ENCODE measurements at regions not wholly inside any gene's neighbourhood (a gene's known extent, or its start where the extent isn't known, plus 50 kb on each side); places are given as distances from the start of the nearest gene placed in this dataset.

DNA sequence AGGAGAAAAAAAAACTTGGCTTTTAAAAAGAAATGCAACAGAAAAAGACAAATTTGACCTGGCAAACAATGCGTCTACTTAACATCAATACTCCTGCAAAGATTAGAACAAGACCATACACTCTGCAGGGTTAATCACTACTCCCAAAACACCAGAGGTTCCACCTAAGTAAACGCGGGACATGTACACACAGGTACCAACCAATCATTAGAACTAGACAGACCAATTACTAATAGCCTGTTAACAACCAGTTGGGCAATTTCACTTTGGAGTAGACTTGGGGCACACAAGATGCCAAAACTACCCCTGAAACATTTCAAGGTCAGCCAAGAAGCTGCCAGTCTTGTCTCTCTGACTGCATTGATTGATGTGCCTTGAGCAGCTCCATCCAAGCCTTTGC, 125.8 kb downstream of the RRAGC start:
- Mint-ChIP-seq H3K36me3 (ENCODE audit: insufficient read depth in 1 of 3, low read depth in 3 of 3) (no peaks in the 10 kb centered on the region), H3K4me3 (no peak overlapping the region), H3K9me3 (no peaks in the 10 kb centered on the region), H3K4me1 (peaks cover 26 to 30% of the 10 kb centered on the region in 2 experiments), H3K27ac (no peak overlapping the region), H3K27me3 (ENCODE audit: low read depth) (peaks cover 50% of the 10 kb centered on the region)
- Histone ChIP-seq H3T11ph (ENCODE audit: low read length) (no peak overlapping the region), H3K9ac (ENCODE audit: extremely low read depth, insufficient read length, low read length) (no peak overlapping the region), H2BK20ac (ENCODE audit: low read depth, low read length, poor library complexity, severe bottlenecking) (no peak overlapping the region), H3K23ac (ENCODE audit: insufficient read length, low read depth, low read length) (no peak overlapping the region), H3K56ac (ENCODE audit: insufficient read length, low read depth, low read length) (no peak overlapping the region), H3K27ac (ENCODE audit: insufficient read length, low read depth, low read length) (no peak overlapping the region), H3K18ac (ENCODE audit: insufficient read length, low read depth, low read length) (no peak overlapping the region), H2AK5ac (ENCODE audit: insufficient read length, low read length) (no peak overlapping the region), H2BK5ac (ENCODE audit: insufficient read length, low read length) (no peak overlapping the region), H4K8ac (replicated peaks; ENCODE audit: insufficient read length, low read depth, low read length) (no peak overlapping the region), H3K4me2 (ENCODE audit: insufficient read depth, insufficient read length, low read length) (no peak overlapping the region), H2BK12ac (ENCODE audit: insufficient read length, low read depth, low read length) (no peak overlapping the region), H3K27me3 (ENCODE audit: insufficient read depth, low read length) (no peaks in the 10 kb centered on the region; the same call in 1 of the 2 replicates), H2AFZ (ENCODE audit: low read length) (no peak overlapping the region), H3K9me3 (ENCODE audit: control insufficient read depth, low read depth, low read length) (no peaks in the 10 kb centered on the region), H3K4ac (ENCODE audit: low read depth, low read length) (no peak overlapping the region), H3K23me2 (ENCODE audit: insufficient read length, low read depth, low read length, poor library complexity, severe bottlenecking) (no peaks in the 10 kb centered on the region), H4K5ac (ENCODE audit: insufficient read length, low read depth, low read length) (no peak overlapping the region), H3K79me2 (ENCODE audit: insufficient read depth, low read length) (no peaks in the 10 kb centered on the region), H2BK120ac (ENCODE audit: low read depth, low read length, poor library complexity, severe bottlenecking) (no peak overlapping the region), H3K14ac (ENCODE audit: insufficient read depth, low read length) (no peak overlapping the region), H3K4me1 (ENCODE audit: insufficient read depth, low read length) (peaks cover 9% of the 10 kb centered on the region; the same call in 1 of the 2 replicates), H2BK15ac (ENCODE audit: low read depth, low read length) (no peak overlapping the region), H4K91ac (ENCODE audit: insufficient read length, low read depth, low read length) (no peak overlapping the region), H4K20me1 (ENCODE audit: control insufficient read depth, insufficient read depth, insufficient read length) (no peaks in the 10 kb centered on the region), H3K79me1 (ENCODE audit: insufficient read depth, low read depth, low read length, poor library complexity, severe bottlenecking) (no peaks in the 10 kb centered on the region)
- TF ChIP-seq, protein P1, sequence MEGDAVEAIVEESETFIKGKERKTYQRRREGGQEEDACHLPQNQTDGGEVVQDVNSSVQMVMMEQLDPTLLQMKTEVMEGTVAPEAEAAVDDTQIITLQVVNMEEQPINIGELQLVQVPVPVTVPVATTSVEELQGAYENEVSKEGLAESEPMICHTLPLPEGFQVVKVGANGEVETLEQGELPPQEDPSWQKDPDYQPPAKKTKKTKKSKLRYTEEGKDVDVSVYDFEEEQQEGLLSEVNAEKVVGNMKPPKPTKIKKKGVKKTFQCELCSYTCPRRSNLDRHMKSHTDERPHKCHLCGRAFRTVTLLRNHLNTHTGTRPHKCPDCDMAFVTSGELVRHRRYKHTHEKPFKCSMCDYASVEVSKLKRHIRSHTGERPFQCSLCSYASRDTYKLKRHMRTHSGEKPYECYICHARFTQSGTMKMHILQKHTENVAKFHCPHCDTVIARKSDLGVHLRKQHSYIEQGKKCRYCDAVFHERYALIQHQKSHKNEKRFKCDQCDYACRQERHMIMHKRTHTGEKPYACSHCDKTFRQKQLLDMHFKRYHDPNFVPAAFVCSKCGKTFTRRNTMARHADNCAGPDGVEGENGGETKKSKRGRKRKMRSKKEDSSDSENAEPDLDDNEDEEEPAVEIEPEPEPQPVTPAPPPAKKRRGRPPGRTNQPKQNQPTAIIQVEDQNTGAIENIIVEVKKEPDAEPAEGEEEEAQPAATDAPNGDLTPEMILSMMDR (conservative IDR thresholded peaks at IDR 0.05), result no peak
- no peak for DNase-seq
- no CpG with 5 or more reads among the region's 3 CpGs for WGBS (ENCODE audit: extremely low coverage, insufficient read length, low lambda C conversion rate)

Data from H9 (cell line).